IPS DF 19.7 (cell line): ENCODE measurements at regions not wholly inside any gene's neighbourhood (a gene's known extent, or its start where the extent isn't known, plus 50 kb on each side); places are given as distances from the start of the nearest gene placed in this dataset.
A peak's percentile ranks its signal among the peaks of the same experiment; 100 is the strongest.

ENCODE experiments used
- DNase-seq: peaks from one replicate; pipeline ENCODE4 v3.0.0-alpha.2; 2013; ENCODE audit warnings: low read depth, low spot score

- no peak for DNase-seq
These were observed 193.2 kb upstream of the HABP2 start for GRCh38 chr10:113359655-113360054.

GRCh38 chr10:113360870-113361269 is 192.0 kb upstream of the HABP2 start:
- no peak for DNase-seq

GRCh38 chr10:113362645-113363091 is 190.2 kb upstream of the HABP2 start:
- no peak for DNase-seq

GRCh38 chr10:113364227-113364626 is 188.6 kb upstream of the HABP2 start:
- DNase-seq = no peak

GRCh38 chr10:113368666-113369364 is 184.0 kb upstream of the HABP2 start:
- DNase-seq = no peak

- DNase-seq = no peak
These were observed 183.5 kb upstream of the HABP2 start for GRCh38 chr10:113369365-113369694.

- DNase-seq = no peak
These were observed 176.4 kb upstream of the HABP2 start for GRCh38 chr10:113376428-113376827.

- no peak for DNase-seq
These were observed 173.8 kb upstream of the HABP2 start for GRCh38 chr10:113379091-113379490.

GRCh38 chr10:113381416-113381815 is 171.4 kb upstream of the HABP2 start:
- DNase-seq = no peak

- DNase-seq = no peak
These were observed 170.8 kb upstream of the HABP2 start for GRCh38 chr10:113381981-113382509.

- no peak for DNase-seq
These were observed 170.2 kb upstream of the HABP2 start for GRCh38 chr10:113382691-113383090.

GRCh38 chr10:113384181-113384580 is 168.7 kb upstream of the HABP2 start:
- no peak for DNase-seq

GRCh38 chr10:113385021-113385999 is 167.5 kb upstream of the HABP2 start:
- DNase-seq = peak; percentile 74

GRCh38 chr10:113386005-113386404 is 166.8 kb upstream of the HABP2 start:
- no peak for DNase-seq

- DNase-seq = no peak
These were observed 162.9 kb upstream of the HABP2 start for GRCh38 chr10:113389969-113390368.

- no peak for DNase-seq
These were observed 162.0 kb upstream of the HABP2 start for GRCh38 chr10:113390896-113391295.

- DNase-seq = no peak
These were observed 155.8 kb upstream of the HABP2 start for GRCh38 chr10:113397047-113397446.

- no peak for DNase-seq
These were observed 153.8 kb upstream of the HABP2 start for GRCh38 chr10:113399065-113399464.

GRCh38 chr10:113402602-113403001 is 150.3 kb upstream of the HABP2 start:
- DNase-seq = no peak

- DNase-seq = no peak
These were observed 145.6 kb upstream of the HABP2 start for GRCh38 chr10:113407218-113407617.

GRCh38 chr10:113409175-113409574 is 143.7 kb upstream of the HABP2 start:
- DNase-seq = no peak

- no peak for DNase-seq
These were observed 142.2 kb upstream of the HABP2 start for GRCh38 chr10:113410618-113411017.

- no peak for DNase-seq
These were observed 141.4 kb upstream of the HABP2 start for GRCh38 chr10:113411456-113411855.
